AG20443 (cell line): ENCODE measurements at regions not wholly inside any gene's neighbourhood (a gene's known extent, or its start where the extent isn't known, plus 50 kb on each side); places are given as distances from the start of the nearest gene placed in this dataset.
"Not testable (repeated sequence)": the region's sequence is repeated elsewhere in the genome, so short reads cannot be mapped to it uniquely, and the experiment has no call there.

Source experiments
- DNase-seq: peaks from one replicate; pipeline ENCODE4 v3.0.0; 2012; ENCODE audit warnings: low spot score, mixed read lengths

GRCh38 chr6:155770313-155770712, 314.7 kb upstream of the NOX3 start:
- no peak for DNase-seq

- peak; percentile 54 for DNase-seq
These were observed 309.9 kb upstream of the NOX3 start for GRCh38 chr6:155765275-155766194.

GRCh38 chr6:155762649-155763048, 307.0 kb upstream of the NOX3 start:
- DNase-seq, result no peak

GRCh38 chr6:155755452-155755851, 299.8 kb upstream of the NOX3 start:
- no peak for DNase-seq

DNA sequence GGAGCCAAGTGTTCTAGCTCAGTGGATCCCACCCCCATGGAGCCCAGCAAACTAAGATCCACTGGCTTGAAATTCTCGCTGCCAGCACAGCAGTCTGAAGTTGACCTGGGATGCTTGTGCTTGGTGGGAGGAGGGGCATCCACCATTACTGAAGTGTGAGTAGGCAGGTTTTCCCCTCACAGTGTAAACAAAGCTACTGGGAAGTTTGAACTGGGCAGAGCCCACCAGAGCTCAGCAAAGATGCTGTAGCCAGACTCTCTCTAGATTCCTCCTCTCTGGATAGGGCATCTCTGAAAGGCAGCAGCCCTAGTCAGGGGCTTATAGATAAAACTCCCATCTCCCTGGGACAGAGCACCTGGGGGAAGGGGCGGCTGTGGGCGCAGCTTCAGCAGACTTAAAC, 293.1 kb upstream of the NOX3 start:
- DNase-seq, result not testable (repeated sequence)

DNA sequence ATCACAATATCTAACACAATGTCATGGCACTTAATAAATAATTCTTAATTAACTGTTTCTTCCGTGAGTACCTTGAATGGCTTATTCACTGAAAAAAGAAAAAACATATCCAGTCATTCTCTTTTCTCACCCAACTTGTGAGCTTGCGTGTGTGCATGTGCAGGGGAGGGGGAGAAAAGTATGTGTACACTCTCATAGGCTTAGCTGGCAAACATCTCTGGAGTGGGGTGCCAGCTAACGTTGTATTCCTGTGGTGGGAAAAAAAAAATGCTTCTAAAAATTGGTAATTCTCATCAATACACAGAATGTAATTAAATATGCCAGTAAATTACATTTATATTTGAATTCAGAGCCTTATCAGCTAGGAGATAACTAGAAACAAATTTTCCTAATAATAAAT, 291.9 kb upstream of the NOX3 start:
- no peak for DNase-seq

DNA sequence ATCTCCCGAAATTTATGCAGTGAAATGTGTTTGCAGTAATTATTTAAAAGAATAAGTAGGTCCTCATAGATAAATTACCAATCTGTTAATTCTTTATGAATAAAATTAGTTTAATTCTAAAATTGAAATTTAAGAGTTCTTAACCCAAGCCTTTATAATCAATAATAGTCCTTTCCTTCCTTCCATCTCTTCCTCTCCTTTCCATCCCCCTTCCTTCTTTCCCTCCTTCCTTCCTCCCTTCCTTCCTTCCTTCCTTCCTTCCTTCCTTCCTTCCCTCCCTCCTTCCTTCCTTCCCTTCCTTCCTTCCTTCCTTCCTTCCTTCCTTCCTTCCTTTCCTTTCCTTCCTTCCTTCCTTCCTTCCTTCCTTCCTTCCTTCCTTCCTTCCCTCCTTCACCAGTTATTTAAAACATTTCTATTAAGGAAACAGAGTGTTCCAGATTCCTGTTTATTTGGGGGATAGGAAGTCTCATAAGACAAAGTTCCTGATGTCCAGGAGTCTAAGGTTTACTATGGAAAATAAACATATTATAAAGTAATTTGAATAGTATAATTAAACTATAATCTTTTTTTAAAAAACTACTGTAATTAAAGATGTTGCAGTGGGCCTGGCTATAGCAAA, 285.3 kb upstream of the NOX3 start:
- DNase-seq, result no peak

GRCh38 chr6:155738602-155739105, 283.0 kb upstream of the NOX3 start:
- no peak for DNase-seq

DNA sequence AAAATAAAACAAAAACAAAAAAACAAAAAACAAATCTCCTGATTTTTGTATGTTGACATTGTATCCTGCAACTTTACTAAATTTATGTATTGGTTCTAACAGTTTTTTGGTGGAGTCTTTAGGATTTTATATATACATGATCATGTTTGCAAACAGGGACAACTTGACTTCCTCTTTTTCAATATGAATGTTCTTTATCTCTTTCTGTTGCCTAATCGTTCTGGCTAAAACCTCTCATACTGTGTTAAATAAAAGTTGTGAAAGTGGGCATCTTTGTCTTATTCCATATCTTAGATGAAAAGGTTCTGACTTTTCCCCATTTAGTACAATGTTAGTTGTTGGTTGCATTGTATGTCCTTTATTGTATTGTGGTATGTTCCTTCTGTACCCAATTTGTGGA, 261.7 kb upstream of the NOX3 start:
- DNase-seq, result no peak

DNA sequence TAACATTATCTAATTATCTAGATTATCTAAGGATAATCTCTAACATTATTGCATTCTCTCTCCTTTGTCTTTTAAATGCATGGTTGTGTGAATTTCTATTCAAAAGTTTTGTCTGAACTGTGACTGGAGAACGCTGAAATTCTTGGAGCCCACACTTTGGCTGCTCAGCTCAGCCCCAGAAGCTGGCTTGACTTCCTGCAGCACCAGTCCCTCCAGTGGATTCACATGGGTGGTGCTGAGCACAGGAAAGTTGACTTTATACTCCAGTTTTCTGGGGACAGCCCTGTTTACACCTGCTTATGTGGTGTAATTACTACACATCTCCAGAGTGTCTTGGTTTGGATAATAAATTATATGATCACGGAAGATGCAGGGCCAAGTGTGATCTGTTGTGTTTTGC, 255.1 kb upstream of the NOX3 start:
- DNase-seq, result no peak

DNA sequence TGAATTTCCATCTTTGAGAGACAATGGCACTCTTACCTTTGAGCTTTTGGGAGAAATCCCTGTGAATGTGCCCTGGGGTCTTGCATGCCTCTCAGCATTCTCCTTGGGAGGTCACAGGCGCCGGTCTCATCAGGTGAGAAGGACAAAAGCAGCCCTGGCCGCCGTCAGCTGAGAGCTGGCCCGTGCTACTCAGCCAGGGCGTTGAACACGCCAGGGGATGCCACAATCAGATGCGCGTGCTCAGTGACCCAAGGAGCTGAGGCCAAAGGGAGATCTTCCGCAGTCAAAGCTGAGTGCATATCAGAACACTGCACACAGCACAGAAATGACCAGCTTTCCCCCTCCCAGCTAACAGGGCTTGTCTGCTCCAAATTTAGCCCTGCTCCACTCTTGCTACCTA, 253.6 kb upstream of the NOX3 start:
- DNase-seq, result no peak

DNA sequence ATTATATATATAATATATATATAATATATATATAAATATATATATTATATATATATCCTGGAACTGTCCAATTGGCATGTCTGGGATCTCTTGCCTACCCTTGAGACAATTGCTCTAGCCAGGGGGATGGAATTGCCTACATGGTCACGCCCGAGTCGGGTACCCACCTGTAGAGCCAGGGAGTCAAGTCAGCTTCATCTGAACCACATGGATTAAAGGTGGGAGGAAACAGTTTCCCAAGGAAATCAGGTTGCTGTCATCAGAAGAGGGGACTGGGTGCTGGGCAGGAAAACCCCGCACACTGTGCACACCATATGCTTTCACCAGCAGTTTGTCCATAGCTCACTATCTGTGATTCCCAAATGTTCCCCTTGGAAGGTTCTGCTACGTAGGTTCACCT, 252.5 kb upstream of the NOX3 start:
- DNase-seq, result no peak

- DNase-seq, result no peak
These were observed 251.2 kb upstream of the NOX3 start for GRCh38 chr6:155706806-155707205.

GRCh38 chr6:155706341-155706740, 250.7 kb upstream of the NOX3 start:
- no peak for DNase-seq

DNA sequence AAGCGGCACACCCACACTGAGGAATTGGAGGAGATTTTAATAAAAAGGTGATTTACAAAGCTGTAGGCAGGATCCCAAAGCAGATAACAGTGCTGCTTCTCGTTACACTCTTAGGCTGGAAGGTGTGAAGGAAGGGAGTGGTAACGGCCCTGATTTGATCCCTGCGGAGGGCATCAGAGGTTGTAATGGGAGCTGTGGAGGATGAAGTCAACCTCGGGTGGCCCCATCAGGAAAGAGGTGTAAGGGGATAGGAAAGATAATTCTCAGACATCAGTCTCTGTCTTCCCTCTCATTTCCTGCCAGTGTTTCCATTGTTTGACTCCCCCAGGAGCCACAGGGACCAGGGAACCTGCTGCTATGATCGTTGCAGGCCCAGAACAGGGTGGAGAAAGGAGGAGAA, 245.7 kb upstream of the NOX3 start:
- DNase-seq, result no peak

DNA sequence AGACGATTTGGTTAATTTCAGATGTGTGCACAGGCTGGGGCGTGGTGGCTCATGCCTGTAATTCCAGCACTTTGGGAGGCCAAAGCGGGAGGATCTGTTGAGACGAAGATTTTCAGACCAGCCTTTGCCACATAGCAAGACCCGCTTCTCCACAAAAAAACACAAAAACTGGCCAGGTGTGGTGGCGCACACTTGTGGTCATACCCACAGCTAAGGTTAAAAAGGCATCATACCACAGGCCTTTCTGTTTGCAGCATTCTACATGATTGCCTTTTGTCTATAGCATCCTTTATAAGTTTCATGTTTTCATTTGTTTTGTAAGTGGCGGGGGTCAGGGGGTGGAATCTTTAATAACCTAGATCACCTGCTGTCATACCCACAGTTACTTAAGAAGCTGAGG, 239.9 kb upstream of the NOX3 start:
- DNase-seq, result no peak

- DNase-seq, result no peak
These were observed 238.8 kb upstream of the NOX3 start for GRCh38 chr6:155694419-155694790.

DNA sequence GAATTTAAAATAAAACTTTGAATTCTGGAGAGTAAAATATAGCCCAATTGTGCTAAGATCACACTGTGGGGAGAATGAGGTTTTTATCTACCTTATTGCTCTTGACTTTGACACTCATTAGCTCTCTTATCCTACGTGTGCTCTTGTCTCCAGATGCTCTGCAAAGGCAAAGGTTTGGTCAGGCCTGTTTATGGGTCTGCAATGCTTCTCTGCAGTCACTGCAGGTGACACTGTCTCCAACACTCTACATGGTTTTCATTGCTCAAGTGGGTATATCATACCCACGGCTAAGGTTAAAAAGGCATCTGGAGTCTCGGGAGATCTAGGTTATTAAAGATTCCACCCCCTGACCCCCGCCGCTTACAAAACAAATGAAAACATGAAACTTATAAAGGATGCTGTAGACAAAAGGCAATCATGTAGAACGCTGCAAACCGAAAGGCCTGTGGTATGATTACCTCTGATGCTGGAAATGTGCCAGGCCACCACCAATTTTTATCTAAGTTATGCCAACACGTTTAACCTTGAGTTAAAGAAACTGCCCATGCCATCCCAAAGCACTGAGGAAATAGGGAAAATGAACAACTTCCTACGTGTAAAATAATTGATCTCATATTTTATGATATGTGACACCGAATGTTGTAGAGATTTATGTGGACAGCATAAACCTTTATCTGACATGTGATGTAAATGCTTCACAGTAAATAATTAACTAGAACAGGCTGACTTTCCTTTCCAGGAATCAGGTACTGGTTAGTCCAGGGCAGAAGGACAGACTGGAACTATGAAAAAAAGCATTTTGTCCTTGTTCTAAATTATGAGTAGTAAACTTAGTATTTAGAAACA, 238.2 kb upstream of the NOX3 start:
- DNase-seq, result no peak

GRCh38 chr6:155690820-155691219, 235.2 kb upstream of the NOX3 start:
- no peak for DNase-seq

- no peak for DNase-seq
These were observed 232.0 kb upstream of the NOX3 start for GRCh38 chr6:155687645-155688044.

- no peak for DNase-seq
These were observed 229.0 kb upstream of the NOX3 start for GRCh38 chr6:155684416-155685196.

GRCh38 chr6:155678361-155678760, 222.7 kb upstream of the NOX3 start:
- no peak for DNase-seq
